Nephron progenitor cell (in vitro differentiated cells): ENCODE measurements at regions not wholly inside any gene's neighbourhood (a gene's known extent, or its start where the extent isn't known, plus 50 kb on each side); places are given as distances from the start of the nearest gene placed in this dataset.

ENCODE experiments used
- DNase-seq: peaks from one replicate; pipeline ENCODE4 v3.0.0; 2021
- H3K27ac Mint-ChIP-seq: 2 replicates; pipeline ENCODE4 v1.8.0; 2021; ENCODE audit warnings: mild to moderate bottlenecking, moderate library complexity, mixed read lengths
- H3K27me3 Mint-ChIP-seq: 2 replicates; pipeline ENCODE4 v1.8.0; 2021; ENCODE audit warnings: mild to moderate bottlenecking, low read depth, mixed read lengths; ENCODE audit not compliant: poor library complexity
- H3K36me3 Mint-ChIP-seq: 2 replicates; pipeline ENCODE4 v1.8.0; 2021; ENCODE audit warnings: low read depth, mixed read lengths
- H3K4me1 Mint-ChIP-seq: 2 replicates; pipeline ENCODE4 v1.8.0; 2021; ENCODE audit warnings: mixed read lengths
- H3K4me3 Mint-ChIP-seq: 2 replicates; pipeline ENCODE4 v1.8.0; 2021; ENCODE audit warnings: mild to moderate bottlenecking, moderate library complexity, mixed read lengths
- H3K9me3 Mint-ChIP-seq: 2 replicates; pipeline ENCODE4 v1.8.0; 2021; ENCODE audit warnings: mild to moderate bottlenecking, moderate library complexity, mixed read lengths
- TF ChIP-seq, protein P1 (sequence below): fragments of 200-600 bp; sonication (generic); IDR thresholded peaks from 2 replicates; pipeline ENCODE4 v1.5.0; 2021; ENCODE audit warnings: antibody characterized with exemption

DNA sequence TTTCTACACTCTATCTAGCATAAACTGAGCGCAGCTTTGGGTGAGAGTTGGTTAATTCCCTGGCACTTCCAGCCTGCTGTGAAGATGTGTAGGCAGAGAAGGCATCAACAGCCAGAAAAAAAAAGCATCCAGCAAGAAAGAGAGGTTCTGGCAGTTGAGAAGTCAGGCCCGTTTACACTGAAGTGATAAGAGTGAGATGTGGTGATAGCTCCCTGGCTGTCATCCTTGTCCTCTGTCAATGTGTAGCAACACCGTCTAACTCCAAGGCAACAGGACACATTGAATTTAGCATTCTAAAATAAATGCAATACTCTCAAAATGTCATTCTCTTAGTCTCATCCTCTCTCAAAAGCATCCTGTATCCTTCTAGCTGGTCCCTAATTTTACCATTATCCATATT lies 193.6 kb upstream of the BTBD3 start:
- TF ChIP-seq, protein P1, sequence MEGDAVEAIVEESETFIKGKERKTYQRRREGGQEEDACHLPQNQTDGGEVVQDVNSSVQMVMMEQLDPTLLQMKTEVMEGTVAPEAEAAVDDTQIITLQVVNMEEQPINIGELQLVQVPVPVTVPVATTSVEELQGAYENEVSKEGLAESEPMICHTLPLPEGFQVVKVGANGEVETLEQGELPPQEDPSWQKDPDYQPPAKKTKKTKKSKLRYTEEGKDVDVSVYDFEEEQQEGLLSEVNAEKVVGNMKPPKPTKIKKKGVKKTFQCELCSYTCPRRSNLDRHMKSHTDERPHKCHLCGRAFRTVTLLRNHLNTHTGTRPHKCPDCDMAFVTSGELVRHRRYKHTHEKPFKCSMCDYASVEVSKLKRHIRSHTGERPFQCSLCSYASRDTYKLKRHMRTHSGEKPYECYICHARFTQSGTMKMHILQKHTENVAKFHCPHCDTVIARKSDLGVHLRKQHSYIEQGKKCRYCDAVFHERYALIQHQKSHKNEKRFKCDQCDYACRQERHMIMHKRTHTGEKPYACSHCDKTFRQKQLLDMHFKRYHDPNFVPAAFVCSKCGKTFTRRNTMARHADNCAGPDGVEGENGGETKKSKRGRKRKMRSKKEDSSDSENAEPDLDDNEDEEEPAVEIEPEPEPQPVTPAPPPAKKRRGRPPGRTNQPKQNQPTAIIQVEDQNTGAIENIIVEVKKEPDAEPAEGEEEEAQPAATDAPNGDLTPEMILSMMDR = no peak
- Mint-ChIP-seq H3K27me3 (no peaks in the 10 kb centered on the region), H3K9me3 (peaks cover 2% of the 10 kb centered on the region), H3K27ac (no peak overlapping the region), H3K4me3 (no peak overlapping the region), H3K4me1 (peaks cover 6% of the 10 kb centered on the region), H3K36me3 (no peaks in the 10 kb centered on the region)
- no peak for DNase-seq

DNA sequence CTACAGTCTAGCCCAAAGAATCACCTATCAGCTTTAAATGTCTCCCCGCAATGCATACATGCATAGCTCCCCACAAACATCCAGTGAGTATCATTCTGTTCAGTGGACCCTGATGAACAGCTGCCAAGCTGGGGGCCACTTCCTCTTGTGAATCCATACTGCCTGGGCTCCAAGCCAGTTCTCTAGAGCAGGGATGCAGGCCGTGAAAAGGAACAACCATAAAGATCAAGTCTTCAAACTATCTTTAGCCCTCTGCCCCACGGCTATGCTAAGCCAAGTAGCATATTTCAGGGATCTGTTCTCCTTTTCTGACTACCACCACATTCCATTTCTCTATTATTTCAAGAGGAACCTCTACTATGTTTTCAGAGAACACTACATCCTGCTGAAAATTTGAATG lies 191.7 kb upstream of the BTBD3 start:
- H3K9me3 Mint-ChIP-seq = peaks cover 18% of the 10 kb centered on the region
- H3K4me3 Mint-ChIP-seq = no peak overlapping the region
- H3K4me1 Mint-ChIP-seq = peaks cover 6% of the 10 kb centered on the region
- H3K36me3 Mint-ChIP-seq = no peaks in the 10 kb centered on the region
- no peak for DNase-seq
- TF ChIP-seq, protein P1 = no peak
- H3K27me3 Mint-ChIP-seq = no peaks in the 10 kb centered on the region
- no peak overlapping the region for H3K27ac Mint-ChIP-seq

DNA sequence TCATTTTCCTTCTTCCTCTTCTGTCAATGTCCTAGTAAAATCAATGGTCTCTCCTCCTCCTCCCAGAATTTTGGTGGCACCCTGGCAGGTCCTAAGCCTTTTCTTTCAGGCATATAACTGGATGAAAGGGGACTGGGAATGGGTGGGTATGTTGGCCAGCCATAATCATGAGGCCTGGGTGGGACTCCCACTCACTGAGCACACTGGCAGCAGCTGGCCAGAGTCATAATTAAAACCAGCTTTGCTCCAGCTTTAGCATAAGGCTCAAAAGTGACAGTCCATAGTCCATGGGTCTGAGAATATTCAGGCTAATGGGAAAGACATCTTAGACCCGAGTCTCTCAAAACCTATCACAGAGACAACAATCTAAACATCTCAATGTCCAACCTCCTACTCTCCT lies 190.0 kb upstream of the BTBD3 start:
- Mint-ChIP-seq H3K9me3 (peaks cover 35% of the 10 kb centered on the region), H3K4me3 (no peak overlapping the region), H3K27ac (peak overlapping the region; percentile 55), H3K4me1 (peaks cover 6% of the 10 kb centered on the region), H3K27me3 (no peaks in the 10 kb centered on the region), H3K36me3 (no peaks in the 10 kb centered on the region)
- TF ChIP-seq, protein P1 = no peak
- DNase-seq = no peak

DNA sequence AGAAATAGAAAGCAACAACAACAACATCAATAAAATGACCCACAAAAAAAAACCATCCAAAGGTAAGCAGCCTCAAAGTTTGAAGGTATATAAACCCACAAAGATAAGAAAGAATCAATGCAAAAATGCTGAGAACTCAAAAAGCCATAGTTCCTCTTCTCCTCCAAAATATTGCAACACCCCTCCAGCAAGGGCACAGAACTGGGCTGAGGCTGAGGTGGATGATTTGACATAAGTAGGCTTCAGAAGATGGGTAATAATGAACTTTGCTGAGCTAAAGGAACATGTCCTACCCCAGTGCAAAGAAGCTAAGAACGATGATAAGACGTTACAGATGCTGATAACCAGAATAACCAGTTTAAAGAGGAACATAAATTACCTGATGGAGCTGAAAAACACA lies 188.8 kb upstream of the BTBD3 start:
- TF ChIP-seq, protein P1 = no peak
- no peaks in the 10 kb centered on the region for H3K27me3 Mint-ChIP-seq
- H3K4me3 Mint-ChIP-seq = no peak overlapping the region
- H3K36me3 Mint-ChIP-seq = no peaks in the 10 kb centered on the region
- DNase-seq = no peak
- H3K27ac Mint-ChIP-seq = no peak overlapping the region
- peaks cover 40% of the 10 kb centered on the region for H3K9me3 Mint-ChIP-seq
- H3K4me1 Mint-ChIP-seq = peaks cover 6% of the 10 kb centered on the region

DNA sequence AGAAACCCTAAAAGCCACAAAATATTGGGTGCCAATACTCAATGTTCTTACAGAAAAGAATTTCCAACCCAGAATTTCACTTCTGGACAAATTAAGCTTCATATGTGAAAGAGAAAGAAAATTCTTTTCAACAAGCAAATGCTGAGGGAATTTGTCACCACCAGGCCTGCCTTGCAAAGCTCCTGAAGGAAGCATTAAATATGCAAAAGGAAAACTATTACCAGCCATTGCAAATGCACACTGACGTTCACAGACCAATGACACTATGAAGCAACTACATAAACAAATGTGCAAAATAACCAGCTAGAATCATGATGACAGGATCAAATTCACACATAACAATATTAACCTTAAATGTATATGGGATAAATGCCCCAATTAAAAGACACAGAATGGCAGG lies 187.9 kb upstream of the BTBD3 start:
- no peak overlapping the region for H3K27ac Mint-ChIP-seq

DNA sequence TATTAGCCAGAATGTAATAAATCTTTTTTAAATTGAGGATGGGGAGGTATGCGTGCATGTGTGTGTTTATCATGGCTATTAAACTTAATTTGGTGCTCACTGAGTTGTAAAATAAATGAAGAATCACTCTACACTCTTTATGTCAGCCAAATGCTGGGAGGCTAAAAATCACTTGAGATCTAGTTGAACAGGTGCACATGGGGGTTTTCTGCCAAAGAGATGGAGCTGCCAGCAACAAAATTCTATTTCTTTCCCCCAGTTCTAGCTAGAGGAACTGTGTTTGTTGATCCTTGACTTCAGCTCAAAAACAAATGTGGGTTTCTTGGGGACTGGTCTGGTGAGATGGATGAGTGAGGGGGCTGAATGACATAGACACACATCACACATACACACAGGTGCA lies 183.3 kb upstream of the BTBD3 start:
- TF ChIP-seq, protein P1 = no peak
- peaks cover 5% of the 10 kb centered on the region for H3K4me1 Mint-ChIP-seq
- peaks cover 35% of the 10 kb centered on the region for H3K9me3 Mint-ChIP-seq
- H3K27me3 Mint-ChIP-seq = no peaks in the 10 kb centered on the region
- no peak for DNase-seq
- H3K4me3 Mint-ChIP-seq = no peak overlapping the region
- H3K27ac Mint-ChIP-seq = no peak overlapping the region
- no peaks in the 10 kb centered on the region for H3K36me3 Mint-ChIP-seq

More for the DNA sequence above, 187.9 kb upstream of the BTBD3 start:
- Mint-ChIP-seq H3K27me3 (no peaks in the 10 kb centered on the region), H3K4me3 (no peak overlapping the region), H3K36me3 (no peaks in the 10 kb centered on the region), H3K9me3 (peaks cover 40% of the 10 kb centered on the region), H3K4me1 (peaks cover 11% of the 10 kb centered on the region)
- TF ChIP-seq, protein P1 = no peak
- no peak for DNase-seq
